Retinal pigment epithelial cell (primary cell): ENCODE measurements at regions not wholly inside any gene's neighbourhood (a gene's known extent, or its start where the extent isn't known, plus 50 kb on each side); places are given as distances from the start of the nearest gene placed in this dataset.

Experiments used
- DNase-seq: peaks from one replicate; pipeline ENCODE4 v3.0.0-alpha.2; 2010; ENCODE audit warnings: low read depth
- H3K4me3 ChIP-seq: 2 replicates; pipeline ENCODE4 v1.5.1; 2011; ENCODE audit warnings: mild to moderate bottlenecking, low read length, control low read depth, moderate library complexity
- TF ChIP-seq, protein P1 (sequence below): conservative IDR thresholded peaks from 2 replicates; pipeline ENCODE4 v1.5.1; 2011; ENCODE audit warnings: low read depth, low read length, control low read depth, inconsistent platforms

DNA sequence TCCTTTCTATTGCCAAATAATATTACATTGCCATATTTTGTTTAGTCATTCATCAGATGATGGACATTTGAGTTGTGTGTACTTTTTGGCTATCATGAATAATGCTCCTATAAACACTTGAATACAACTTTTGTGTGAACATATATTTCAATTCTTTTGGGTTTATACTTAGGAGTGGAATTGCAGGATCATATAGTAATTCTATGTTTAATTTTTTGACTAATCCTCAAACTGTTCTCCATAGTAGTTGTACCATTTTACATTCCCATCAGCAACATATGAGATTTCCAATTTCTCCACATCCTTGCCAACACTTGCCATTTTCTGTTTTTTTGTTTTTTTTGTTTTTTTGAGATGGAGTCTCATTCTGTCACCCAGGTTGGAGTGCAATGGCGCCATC is 87.2 kb downstream of the B3GNT2 start:
- DNase-seq, result no peak

DNA sequence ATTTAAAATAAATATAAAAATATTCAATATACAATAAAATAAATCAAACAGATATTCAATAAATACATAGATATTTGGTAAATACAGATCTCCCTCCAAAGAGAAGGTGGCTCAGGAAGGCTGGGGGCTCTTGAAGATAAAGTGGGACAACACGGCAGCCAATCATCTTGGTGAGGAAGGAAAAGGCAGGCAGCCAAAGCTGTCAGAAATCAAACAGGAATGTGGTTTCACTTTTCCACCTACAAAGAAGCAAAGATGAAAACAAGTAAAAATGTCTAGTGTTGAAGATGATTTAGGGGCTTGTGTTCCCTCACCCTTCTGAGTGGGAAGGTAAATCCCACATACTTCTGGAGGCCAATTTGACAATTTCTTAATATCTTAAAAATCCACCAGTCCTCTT is 85.7 kb downstream of the B3GNT2 start:
- TF ChIP-seq, protein P1, sequence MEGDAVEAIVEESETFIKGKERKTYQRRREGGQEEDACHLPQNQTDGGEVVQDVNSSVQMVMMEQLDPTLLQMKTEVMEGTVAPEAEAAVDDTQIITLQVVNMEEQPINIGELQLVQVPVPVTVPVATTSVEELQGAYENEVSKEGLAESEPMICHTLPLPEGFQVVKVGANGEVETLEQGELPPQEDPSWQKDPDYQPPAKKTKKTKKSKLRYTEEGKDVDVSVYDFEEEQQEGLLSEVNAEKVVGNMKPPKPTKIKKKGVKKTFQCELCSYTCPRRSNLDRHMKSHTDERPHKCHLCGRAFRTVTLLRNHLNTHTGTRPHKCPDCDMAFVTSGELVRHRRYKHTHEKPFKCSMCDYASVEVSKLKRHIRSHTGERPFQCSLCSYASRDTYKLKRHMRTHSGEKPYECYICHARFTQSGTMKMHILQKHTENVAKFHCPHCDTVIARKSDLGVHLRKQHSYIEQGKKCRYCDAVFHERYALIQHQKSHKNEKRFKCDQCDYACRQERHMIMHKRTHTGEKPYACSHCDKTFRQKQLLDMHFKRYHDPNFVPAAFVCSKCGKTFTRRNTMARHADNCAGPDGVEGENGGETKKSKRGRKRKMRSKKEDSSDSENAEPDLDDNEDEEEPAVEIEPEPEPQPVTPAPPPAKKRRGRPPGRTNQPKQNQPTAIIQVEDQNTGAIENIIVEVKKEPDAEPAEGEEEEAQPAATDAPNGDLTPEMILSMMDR, result no peak
- no peak overlapping the region for H3K4me3 ChIP-seq
- no peak for DNase-seq

More for the DNA sequence above, 87.2 kb downstream of the B3GNT2 start:
- TF ChIP-seq, protein P1, result no peak
- no peak overlapping the region for H3K4me3 ChIP-seq

DNA sequence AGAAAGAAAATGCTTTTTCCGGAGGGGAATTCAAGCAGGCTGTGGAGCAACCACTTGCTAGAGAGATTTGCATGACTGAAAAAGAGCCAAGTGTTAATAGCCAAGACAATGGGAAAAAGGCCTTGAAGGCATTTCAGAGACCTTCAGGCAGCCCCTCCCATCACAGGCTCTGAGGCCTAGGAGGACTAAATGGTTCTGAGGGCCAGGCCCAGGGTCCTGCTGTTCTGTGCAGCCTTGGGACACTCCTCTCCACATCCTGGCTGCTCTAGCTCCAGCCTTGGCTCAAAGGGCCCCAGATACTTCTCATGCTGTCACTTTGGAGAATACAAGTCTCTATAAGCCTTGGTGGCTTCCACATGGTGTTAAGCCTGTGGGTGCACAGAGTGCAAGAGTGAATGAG is 81.8 kb downstream of the B3GNT2 start:
- no peak overlapping the region for H3K4me3 ChIP-seq
- no peak for DNase-seq
- TF ChIP-seq, protein P1, result no peak
